ENCODE measurements at regions not wholly inside any gene's neighbourhood (a gene's known extent, or its start where the extent isn't known, plus 50 kb on each side); places are given as distances from the start of the nearest gene placed in this dataset.

DNA sequence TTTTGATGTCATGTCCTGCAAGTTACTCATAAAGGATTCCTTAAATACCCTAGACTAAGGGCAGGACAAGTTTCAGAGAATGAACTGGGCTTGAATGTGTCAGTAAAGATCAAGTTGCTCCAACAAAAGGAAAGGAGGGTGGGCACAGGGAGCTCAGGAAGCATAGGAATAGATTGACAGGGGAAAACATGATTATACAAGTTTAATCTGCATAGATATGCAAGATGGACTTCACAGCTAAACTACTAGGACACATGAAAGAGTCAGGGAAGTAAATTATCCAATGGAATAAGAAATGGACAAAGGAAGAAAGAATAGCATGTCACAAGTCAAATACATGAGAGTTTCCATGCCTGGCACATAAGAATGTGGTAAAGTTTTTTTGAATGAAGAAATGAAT lies 203.9 kb upstream of the SAMSN1 start:
- FAIRE-seq (no peak), DNase-seq (ENCODE audit: low read depth) (peak; percentile 13)
- Histone ChIP-seq H3K27me3 (ENCODE audit: control insufficient read depth, insufficient read depth, low read length) (no peaks in the 10 kb centered on the region), H3K36me3 (ENCODE audit: control insufficient read depth, insufficient read depth, low read length) (no peaks in the 10 kb centered on the region), H3K4me3 (ENCODE audit: low read depth, low read length) (no peak overlapping the region)
- TF ChIP-seq, protein P1, sequence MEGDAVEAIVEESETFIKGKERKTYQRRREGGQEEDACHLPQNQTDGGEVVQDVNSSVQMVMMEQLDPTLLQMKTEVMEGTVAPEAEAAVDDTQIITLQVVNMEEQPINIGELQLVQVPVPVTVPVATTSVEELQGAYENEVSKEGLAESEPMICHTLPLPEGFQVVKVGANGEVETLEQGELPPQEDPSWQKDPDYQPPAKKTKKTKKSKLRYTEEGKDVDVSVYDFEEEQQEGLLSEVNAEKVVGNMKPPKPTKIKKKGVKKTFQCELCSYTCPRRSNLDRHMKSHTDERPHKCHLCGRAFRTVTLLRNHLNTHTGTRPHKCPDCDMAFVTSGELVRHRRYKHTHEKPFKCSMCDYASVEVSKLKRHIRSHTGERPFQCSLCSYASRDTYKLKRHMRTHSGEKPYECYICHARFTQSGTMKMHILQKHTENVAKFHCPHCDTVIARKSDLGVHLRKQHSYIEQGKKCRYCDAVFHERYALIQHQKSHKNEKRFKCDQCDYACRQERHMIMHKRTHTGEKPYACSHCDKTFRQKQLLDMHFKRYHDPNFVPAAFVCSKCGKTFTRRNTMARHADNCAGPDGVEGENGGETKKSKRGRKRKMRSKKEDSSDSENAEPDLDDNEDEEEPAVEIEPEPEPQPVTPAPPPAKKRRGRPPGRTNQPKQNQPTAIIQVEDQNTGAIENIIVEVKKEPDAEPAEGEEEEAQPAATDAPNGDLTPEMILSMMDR (IDR thresholded peaks at IDR 0.05; ENCODE audit: insufficient read depth, low read length, severe bottlenecking): no peak

DNA sequence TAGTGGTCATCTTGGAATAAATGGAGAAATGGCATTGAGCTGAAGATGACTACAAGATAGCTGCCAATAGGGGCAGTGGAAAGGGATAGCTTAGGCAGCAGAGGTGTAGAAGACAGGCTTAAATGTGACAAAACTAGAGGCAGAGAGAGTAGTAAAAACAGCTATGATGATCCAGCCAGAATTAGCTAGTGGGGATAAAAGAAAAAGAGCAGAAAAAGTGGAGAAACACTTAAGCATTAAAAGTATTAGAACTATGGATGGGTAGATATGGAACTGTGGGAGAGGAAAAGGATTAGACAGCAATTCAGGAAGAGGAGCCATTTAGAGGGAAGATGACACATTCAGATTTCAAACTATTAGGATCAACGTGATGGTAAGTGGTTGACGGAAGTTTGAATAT lies 202.5 kb upstream of the SAMSN1 start:
- Histone ChIP-seq H3K36me3 (ENCODE audit: control insufficient read depth, insufficient read depth, low read length) (no peaks in the 10 kb centered on the region), H3K4me3 (ENCODE audit: low read depth, low read length) (no peak overlapping the region), H3K27me3 (ENCODE audit: control insufficient read depth, insufficient read depth, low read length) (no peaks in the 10 kb centered on the region)
- DNase-seq (ENCODE audit: low read depth): no peak
- TF ChIP-seq, protein P1 (IDR thresholded peaks at IDR 0.05; ENCODE audit: insufficient read depth, low read length, severe bottlenecking): no peak
- FAIRE-seq: no peak

DNA sequence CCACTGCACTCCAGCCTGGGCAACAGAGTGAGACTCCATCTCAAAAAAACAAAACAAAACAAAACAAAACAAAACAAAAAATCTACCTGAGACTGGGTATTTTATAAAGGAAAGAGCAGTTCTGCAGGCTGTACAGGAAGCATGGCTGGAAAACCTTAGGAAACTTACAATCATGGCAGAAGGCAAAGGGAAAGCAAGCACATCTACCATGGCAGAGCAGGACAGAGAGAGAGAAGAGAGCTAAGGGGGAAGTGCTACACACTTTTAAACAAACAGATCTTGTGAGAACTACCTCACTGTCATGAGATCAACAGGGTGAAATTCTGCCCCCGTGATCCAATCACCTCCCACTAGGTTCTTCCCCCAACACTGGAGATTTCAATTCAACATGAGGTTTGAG lies 198.3 kb upstream of the SAMSN1 start:
- TF ChIP-seq, protein P1 (IDR thresholded peaks at IDR 0.05; ENCODE audit: insufficient read depth, low read length, severe bottlenecking): no peak
- FAIRE-seq: no peak
- DNase-seq (ENCODE audit: low read depth): no peak
- H3K36me3 ChIP-seq (ENCODE audit: control insufficient read depth, insufficient read depth, low read length): no peaks in the 10 kb centered on the region
- H3K27me3 ChIP-seq (ENCODE audit: control insufficient read depth, insufficient read depth, low read length): no peaks in the 10 kb centered on the region
- H3K4me3 ChIP-seq (ENCODE audit: low read depth, low read length): no peak overlapping the region

DNA sequence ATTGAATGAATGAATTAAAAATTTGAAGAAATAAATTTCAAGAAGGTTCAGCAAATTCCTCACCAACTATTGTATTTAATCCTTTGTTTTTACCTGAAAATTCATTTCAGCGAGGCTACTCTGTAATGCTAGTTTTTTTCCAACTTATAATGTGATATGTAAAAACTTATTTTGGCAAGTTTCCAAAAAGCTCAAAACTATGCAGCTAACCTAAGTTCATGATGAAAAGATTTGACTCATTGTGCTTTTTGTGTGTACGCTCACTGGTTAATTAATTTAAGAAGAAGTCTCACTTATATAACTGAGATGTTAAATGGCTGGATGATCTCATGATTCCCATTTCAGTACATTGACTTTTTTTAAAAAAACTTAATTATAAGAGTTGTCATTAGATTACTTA lies 196.0 kb upstream of the SAMSN1 start:
- no peaks in the 10 kb centered on the region for H3K36me3 ChIP-seq (ENCODE audit: control insufficient read depth, insufficient read depth, low read length)
- no peak for DNase-seq (ENCODE audit: low read depth)
- FAIRE-seq: no peak
- H3K4me3 ChIP-seq (ENCODE audit: low read depth, low read length): no peak overlapping the region
- no peaks in the 10 kb centered on the region for H3K27me3 ChIP-seq (ENCODE audit: control insufficient read depth, insufficient read depth, low read length)
- TF ChIP-seq, protein P1 (IDR thresholded peaks at IDR 0.05; ENCODE audit: insufficient read depth, low read length, severe bottlenecking): no peak

DNA sequence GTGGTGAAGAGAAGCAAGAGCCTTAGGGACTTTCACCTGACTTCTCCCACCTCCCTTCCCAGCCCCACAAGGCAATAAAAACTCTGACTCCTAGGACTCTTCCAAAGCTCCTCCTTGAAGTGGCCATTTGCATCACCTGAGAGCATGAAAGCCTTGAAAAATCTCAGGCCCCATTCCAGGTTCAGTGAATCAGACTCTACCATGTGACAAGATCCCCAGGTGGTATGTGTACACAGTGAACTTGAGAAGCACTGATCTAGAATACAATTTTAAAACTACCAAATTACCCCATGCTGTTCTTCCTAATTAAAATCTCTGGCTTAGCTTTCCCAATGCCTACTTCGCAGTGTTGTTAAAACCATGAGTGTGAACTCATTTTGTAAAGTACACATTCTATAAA lies 195.1 kb upstream of the SAMSN1 start:
- Histone ChIP-seq H3K27me3 (ENCODE audit: control insufficient read depth, insufficient read depth, low read length) (no peaks in the 10 kb centered on the region), H3K4me3 (ENCODE audit: low read depth, low read length) (no peak overlapping the region), H3K36me3 (ENCODE audit: control insufficient read depth, insufficient read depth, low read length) (no peaks in the 10 kb centered on the region)
- TF ChIP-seq, protein P1 (IDR thresholded peaks at IDR 0.05; ENCODE audit: insufficient read depth, low read length, severe bottlenecking): no peak
- peak; percentile 86 for DNase-seq (ENCODE audit: low read depth)
- no peak for FAIRE-seq

DNA sequence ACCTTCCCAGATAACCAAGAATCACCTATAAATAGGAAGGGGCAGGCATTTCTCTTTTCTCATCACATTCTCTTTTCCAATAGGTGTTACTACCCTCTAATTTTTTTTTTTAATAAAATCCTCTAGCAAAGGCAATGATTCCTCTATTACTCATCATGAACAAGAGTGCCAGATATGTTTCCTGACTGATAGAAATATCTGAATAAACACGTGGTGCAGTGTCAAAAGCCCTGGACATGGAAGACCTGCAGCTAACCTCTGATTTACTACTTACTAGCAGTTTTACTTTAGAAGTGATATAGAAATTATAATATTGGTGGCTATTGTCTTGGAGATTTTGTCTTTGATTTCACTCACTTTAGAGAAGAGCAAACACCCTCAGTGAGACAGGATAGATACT lies 194.6 kb upstream of the SAMSN1 start:
- TF ChIP-seq, protein P1 (IDR thresholded peaks at IDR 0.05; ENCODE audit: insufficient read depth, low read length, severe bottlenecking): no peak
- no peak overlapping the region for H3K4me3 ChIP-seq (ENCODE audit: low read depth, low read length)
- no peaks in the 10 kb centered on the region for H3K36me3 ChIP-seq (ENCODE audit: control insufficient read depth, insufficient read depth, low read length)
- no peak for FAIRE-seq
- peak; percentile 78 for DNase-seq (ENCODE audit: low read depth)
- H3K27me3 ChIP-seq (ENCODE audit: control insufficient read depth, insufficient read depth, low read length): no peaks in the 10 kb centered on the region
